ENCODE measurements at regions not wholly inside any gene's neighbourhood (a gene's known extent, or its start where the extent isn't known, plus 50 kb on each side); places are given as distances from the start of the nearest gene placed in this dataset.
"Not testable (repeated sequence)": the region's sequence is repeated elsewhere in the genome, so short reads cannot be mapped to it uniquely, and the experiment has no call there.

GRCh38 chr16:88274126-88274750, 108.5 kb upstream of the ZNF469 start:
- FAIRE-seq; H3K36me3 ChIP-seq (ENCODE audit: control insufficient read depth, insufficient read depth, low read length); BruUV-seq (replicated peaks); CTCF ChIA-PET (ENCODE audit: low intra/inter-chr PET ratio); H3K4me3 ChIP-seq; DNase-seq (ENCODE audit: extremely low read depth in 1 of 4, low spot score in 3 of 4); H2AFZ ChIP-seq (ENCODE audit: low read depth, low read length); in situ Hi-C loops (cut with MboI); H3K4me1 ChIP-seq (replicated peaks in 1 of 2; ENCODE audit: control insufficient read depth in 2 of 2, insufficient read depth in 2 of 2, low read length in 2 of 2); ATAC-seq; H3K27ac ChIP-seq (ENCODE audit: extremely low read depth, low read depth, low read length); intact Hi-C loops (cut with micrococcal nuclease); H3K9me3 ChIP-seq (replicated peaks; ENCODE audit: control insufficient read depth, insufficient read depth, low read depth, low read length); H3K9me1 ChIP-seq (ENCODE audit: control insufficient read depth, insufficient read depth, low read length); H3K79me2 ChIP-seq (ENCODE audit: control insufficient read depth, insufficient read depth, low read length); H3K9ac ChIP-seq (ENCODE audit: insufficient read depth in 1 of 2, low read depth in 2 of 2, low read length in 2 of 2); POLR2A ChIA-PET; H4K20me1 ChIP-seq (replicated peaks; ENCODE audit: control insufficient read depth, insufficient read depth, low read length); H3K4me2 ChIP-seq (ENCODE audit: insufficient read depth, low read length); TF ChIP-seq CEBPG (CRISPR knock-in tag; IDR thresholded peaks at IDR 0.05): not testable (repeated sequence)
- 24% methylated on average over 10 of the region's 11 CpGs for WGBS (ENCODE audit: insufficient coverage, low coverage, missing lambda C conversion rate)
- TF ChIP-seq ZNF589 (CRISPR knock-in tag; IDR thresholded peaks at IDR 0.05; ENCODE audit: low read depth) (peak; percentile 36; the same call in 1 of the 2 replicates), CEBPG (tag; conservative IDR thresholded peaks at IDR 0.05 in 1 of 2, IDR thresholded peaks at IDR 0.05 in 1 of 2) (peak; percentile 64 to 71), CEBPB (tag; IDR thresholded peaks at IDR 0.05) (peak; percentile 89)
- H3K27me3 ChIP-seq (ENCODE audit: control insufficient read depth in 2 of 2, insufficient read depth in 2 of 2, low read length in 2 of 2), result peaks cover 0 to 15% of the 10 kb centered on the region in 2 experiments; a peak in 2 of 5 replicates

DNA sequence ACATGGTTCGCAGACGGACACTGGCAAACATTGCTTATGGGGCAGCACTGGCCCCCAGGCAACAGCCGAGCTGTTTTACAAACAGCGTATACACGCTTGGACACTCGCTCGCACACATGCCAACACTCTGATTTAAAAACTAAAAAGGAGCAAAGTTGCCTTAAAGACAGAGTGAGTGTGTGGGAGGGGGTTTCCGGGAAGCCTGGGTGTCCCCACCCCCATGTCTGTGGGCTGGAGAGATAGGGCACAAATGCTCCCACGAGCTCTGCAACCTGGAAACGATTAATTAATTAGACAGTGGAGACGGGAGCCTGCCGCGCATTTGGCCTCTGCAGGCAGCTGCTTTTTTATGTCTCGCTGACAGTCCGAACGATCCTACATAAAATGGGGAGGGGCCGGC, 107.9 kb upstream of the ZNF469 start:
- H3K27ac ChIP-seq (ENCODE audit: extremely low read depth, low read depth, low read length), result no peak overlapping the region
- no peak overlapping the region for H2AFZ ChIP-seq (ENCODE audit: low read depth, low read length)
- intact Hi-C loops (cut with micrococcal nuclease), result no loop called here
- FAIRE-seq, result no peak
- 19% methylated on average over 14 of the region's 17 CpGs for WGBS (ENCODE audit: insufficient coverage, low coverage, missing lambda C conversion rate)
- no peaks in the 10 kb centered on the region for H3K9me1 ChIP-seq (ENCODE audit: control insufficient read depth, insufficient read depth, low read length)
- no peaks in the 10 kb centered on the region for H4K20me1 ChIP-seq (replicated peaks; ENCODE audit: control insufficient read depth, insufficient read depth, low read length)
- H3K4me3 ChIP-seq, result no peak overlapping the region
- ChIA-PET CTCF (ENCODE audit: low intra/inter-chr PET ratio) (no interaction called here), POLR2A (no interaction called here)
- in situ Hi-C loops (cut with MboI), result no loop called here
- no peak for DNase-seq (ENCODE audit: extremely low read depth in 1 of 4, low spot score in 3 of 4)
- no peaks in the 10 kb centered on the region for H3K79me2 ChIP-seq (ENCODE audit: control insufficient read depth, insufficient read depth, low read length)
- H3K27me3 ChIP-seq (ENCODE audit: control insufficient read depth in 2 of 2, insufficient read depth in 2 of 2, low read length in 2 of 2), result peaks cover 0 to 11% of the 10 kb centered on the region in 2 experiments; a peak in 2 of 5 replicates
- no peak for ATAC-seq
- BruUV-seq (replicated peaks), result no TSS peak
- no peak overlapping the region for H3K4me2 ChIP-seq (ENCODE audit: insufficient read depth, low read length)
- H3K4me1 ChIP-seq (replicated peaks in 1 of 2; ENCODE audit: control insufficient read depth in 2 of 2, insufficient read depth in 2 of 2, low read length in 2 of 2), result no peaks in the 10 kb centered on the region
- H3K36me3 ChIP-seq (ENCODE audit: control insufficient read depth, insufficient read depth, low read length), result no peaks in the 10 kb centered on the region
- no peaks in the 10 kb centered on the region; the same call in 1 of the 2 replicates for H3K9me3 ChIP-seq (replicated peaks; ENCODE audit: control insufficient read depth, insufficient read depth, low read depth, low read length)
- H3K9ac ChIP-seq (ENCODE audit: insufficient read depth in 1 of 2, low read depth in 2 of 2, low read length in 2 of 2), result no peak overlapping the region
- TF ChIP-seq ZNF263 (CRISPR knock-in tag; IDR thresholded peaks at IDR 0.05; ENCODE audit: borderline replicate concordance), result no peak
- peak; percentile 29; the same call in 1 of the 2 replicates for TF ChIP-seq EGR1 (conservative IDR thresholded peaks at IDR 0.05)

DNA sequence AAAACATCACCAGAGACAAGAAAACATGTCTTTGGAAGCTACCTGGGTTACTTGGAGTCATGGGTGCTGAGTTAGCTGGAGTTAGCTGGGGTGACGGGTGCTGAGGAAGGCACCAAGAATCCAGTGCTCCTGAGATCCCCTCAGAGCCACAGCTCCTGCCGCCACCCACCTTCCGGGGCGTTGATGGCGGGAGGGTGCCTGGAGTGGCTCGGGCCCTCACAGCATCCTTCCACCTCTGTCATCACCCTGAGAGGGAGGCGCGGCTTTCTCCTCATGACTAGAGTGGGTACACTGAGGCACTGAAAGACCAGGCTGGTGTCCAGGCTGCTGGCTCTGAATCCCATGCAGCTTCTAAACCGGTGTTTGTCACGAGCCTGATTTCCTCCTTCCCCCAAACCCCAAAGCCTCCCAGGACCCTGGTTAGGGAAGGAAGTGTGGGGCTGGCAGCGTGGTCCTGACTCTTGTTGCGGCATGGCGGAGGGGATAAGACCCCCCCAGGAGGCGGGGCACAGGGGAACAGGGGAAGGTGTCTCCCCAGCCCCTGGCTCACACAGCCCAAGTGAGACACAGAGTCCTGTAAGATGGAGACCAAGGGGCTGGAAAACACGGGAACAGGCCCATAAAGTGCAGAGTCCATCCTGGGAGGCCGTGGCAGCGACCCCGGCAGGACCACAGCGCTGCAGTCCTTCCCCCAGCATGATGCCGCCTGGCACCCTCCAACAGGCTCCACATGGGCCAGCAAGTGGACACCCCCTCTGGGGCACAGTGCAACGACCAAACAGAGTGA, 107.2 kb upstream of the ZNF469 start:
- H3K9ac ChIP-seq (ENCODE audit: insufficient read depth in 1 of 2, low read depth in 2 of 2, low read length in 2 of 2); H3K36me3 ChIP-seq (ENCODE audit: control insufficient read depth, insufficient read depth, low read length); H3K4me2 ChIP-seq (ENCODE audit: insufficient read depth, low read length); H3K4me3 ChIP-seq; BruUV-seq (replicated peaks); H4K20me1 ChIP-seq (replicated peaks; ENCODE audit: control insufficient read depth, insufficient read depth, low read length); H3K9me1 ChIP-seq (ENCODE audit: control insufficient read depth, insufficient read depth, low read length); H2AFZ ChIP-seq (ENCODE audit: low read depth, low read length); H3K9me3 ChIP-seq (replicated peaks; ENCODE audit: control insufficient read depth, insufficient read depth, low read depth, low read length); H3K4me1 ChIP-seq (replicated peaks in 1 of 2; ENCODE audit: control insufficient read depth in 2 of 2, insufficient read depth in 2 of 2, low read length in 2 of 2); in situ Hi-C loops (cut with MboI); FAIRE-seq; H3K79me2 ChIP-seq (ENCODE audit: control insufficient read depth, insufficient read depth, low read length); DNase-seq (ENCODE audit: extremely low read depth in 1 of 4, low spot score in 3 of 4); POLR2A ChIA-PET; CTCF ChIA-PET (ENCODE audit: low intra/inter-chr PET ratio); H3K27ac ChIP-seq (ENCODE audit: extremely low read depth, low read depth, low read length); H3K27me3 ChIP-seq (ENCODE audit: control insufficient read depth in 2 of 2, insufficient read depth in 2 of 2, low read length in 2 of 2); ATAC-seq; intact Hi-C loops (cut with micrococcal nuclease): not testable (repeated sequence)
- 22% methylated on average over 16 of the region's 21 CpGs for WGBS (ENCODE audit: insufficient coverage, low coverage, missing lambda C conversion rate)

Data from K562 (cell line).